SK-N-SH (cell line): ENCODE measurements at regions not wholly inside any gene's neighbourhood (a gene's known extent, or its start where the extent isn't known, plus 50 kb on each side); places are given as distances from the start of the nearest gene placed in this dataset.
A peak's percentile ranks its signal among the peaks of the same experiment; 100 is the strongest.

ENCODE experiments used
- CTCF ChIA-PET: fragments of 300-600, 350-600 bp; formaldehyde crosslinking; extraction: SDS; loops from one replicate; lab custom pipeline; 2021; lab: Yijun Ruan, JAX
- POLR2A ChIA-PET: fragments of 350-600 bp; sonication (Branson Sonifier 250); formaldehyde crosslinking; extraction: SDS; loops from one replicate; lab custom pipeline; 2020; ENCODE audit warnings: antibody characterized with exemption, inconsistent platforms; lab: Yijun Ruan, JAX
- DNase-seq: peaks from one replicate; pipeline ENCODE4 v3.0.0; 2012
- H2AFZ ChIP-seq: fragments of 200-600 bp; sonication (generic); 2 replicates; pipeline ENCODE4 v1.8.1; 2016; ENCODE audit warnings: antibody characterized with exemption, mild to moderate bottlenecking, low read depth
- H3F3A ChIP-seq: fragments of 200-600 bp; sonication (generic); replicated peaks from 2 replicates; pipeline ENCODE3; 2016; ENCODE audit warnings: antibody characterized with exemption, mild to moderate bottlenecking; ENCODE audit not compliant: insufficient read depth
- H3K27ac ChIP-seq, 2 experiments: fragments of 200-500 bp in 1 of 2; fragments of 200-600 bp in 1 of 2; sonication (Bioruptor generic) in 1 of 2; sonication (generic), shearing (Covaris generic) in 1 of 2; 2 replicates each; pipeline versions ENCODE4 v1.5.1 to v1.6.1; 2014 to 2016; ENCODE audit warnings: low read depth in 2 of 2, inconsistent platforms in 1 of 2, low read length in 1 of 2, mild to moderate bottlenecking in 1 of 2, mixed read lengths in 1 of 2
- H3K27me3 ChIP-seq: fragments of 200-600 bp; sonication (generic), shearing (Covaris generic); 2 replicates; pipeline ENCODE4 v1.6.1; 2016; ENCODE audit warnings: mixed run types; ENCODE audit not compliant: insufficient read depth
- H3K36me3 ChIP-seq, 2 experiments: fragments of 200-500 bp in 1 of 2; fragments of 200-600 bp in 1 of 2; sonication (Bioruptor generic) in 1 of 2; sonication (generic) in 1 of 2; replicated peaks in 1 of 2; 2 replicates each; pipeline versions ENCODE3 to v1.5.1; 2014 to 2016; ENCODE audit warnings: low read length in 1 of 2, mild to moderate bottlenecking in 1 of 2; ENCODE audit not compliant: insufficient read depth in 2 of 2, control insufficient read depth in 1 of 2
- H3K4me1 ChIP-seq, 2 experiments: fragments of 200-500 bp in 1 of 2; fragments of 200-600 bp in 1 of 2; sonication (Bioruptor generic) in 1 of 2; sonication (generic), shearing (Covaris generic) in 1 of 2; 2 replicates each; pipeline versions ENCODE4 v1.5.1 to v1.6.1; 2014 to 2016; ENCODE audit warnings: low read depth in 1 of 2, low read length in 1 of 2, mixed run types in 1 of 2; ENCODE audit not compliant: insufficient read depth in 2 of 2, control insufficient read depth in 1 of 2
- H3K4me2 ChIP-seq: fragments of 200-600 bp; sonication (generic), shearing (Covaris generic); 2 replicates; pipeline ENCODE4 v1.6.1; 2017; ENCODE audit warnings: mixed run types
- H3K4me3 ChIP-seq, 2 experiments: fragments of 200-500 bp in 1 of 2; fragments of 200-600 bp in 1 of 2; sonication (Bioruptor generic) in 1 of 2; sonication (generic), shearing (Covaris generic) in 1 of 2; 2 replicates each; pipeline versions ENCODE4 v1.5.1 to v1.8.1; 2014 to 2016; ENCODE audit warnings: low read depth in 2 of 2, inconsistent platforms in 1 of 2, low read length in 1 of 2, mild to moderate bottlenecking in 1 of 2, mixed read lengths in 1 of 2, moderate library complexity in 1 of 2
- H3K79me2 ChIP-seq: fragments of 200-600 bp; sonication (generic); 2 replicates; pipeline ENCODE4 v1.8.1; 2017; ENCODE audit warnings: mild to moderate bottlenecking; ENCODE audit not compliant: insufficient read depth
- H3K9ac ChIP-seq: fragments of 200-600 bp; sonication (generic); 2 replicates; pipeline ENCODE4 v1.6.1; 2017; ENCODE audit warnings: mixed run types
- H3K9me2 ChIP-seq: fragments of 200-600 bp; sonication (generic); 2 replicates; pipeline ENCODE4 v1.6.1; 2017; ENCODE audit warnings: mixed run types
- H3K9me3 ChIP-seq: fragments of 200-600 bp; sonication (generic); 2 replicates; pipeline ENCODE4 v1.6.1; 2017; ENCODE audit warnings: mixed run types, mild to moderate bottlenecking, moderate library complexity
- H4K20me1 ChIP-seq: fragments of 200-600 bp; sonication (generic); 2 replicates; pipeline ENCODE4 v1.6.1; 2017; ENCODE audit warnings: mild to moderate bottlenecking, mixed run types; ENCODE audit not compliant: insufficient read depth
- CHD2 ChIP-seq: fragments of 150-350 bp; IDR thresholded peaks from 2 replicates; pipeline ENCODE4 v1.6.1; 2018; ENCODE audit warnings: low read length; ENCODE audit not compliant: partially characterized antibody
- CTCF ChIP-seq: fragments of 200-600 bp; sonication (generic); IDR thresholded peaks from 2 replicates; pipeline ENCODE4 v1.6.1; 2017; ENCODE audit warnings: antibody characterized with exemption, mild to moderate bottlenecking, moderate library complexity
- ELF1 ChIP-seq: IDR thresholded peaks from 2 replicates; pipeline ENCODE4 v1.4.0; 2012
- EP300 ChIP-seq, 2 experiments: IDR thresholded peaks; 2 replicates each; pipeline versions ENCODE4 v1.4.0 to v1.6.1; 2012; ENCODE audit warnings: borderline replicate concordance in 1 of 2, low read depth in 1 of 2, low read length in 1 of 2
- EZH2phosphoT487 ChIP-seq: fragments of 200-600 bp; sonication (generic); IDR thresholded peaks from 2 replicates; pipeline ENCODE4 v1.6.1; 2017; ENCODE audit warnings: low read depth, mixed run types, mild to moderate bottlenecking, antibody characterized with exemption, moderate library complexity, borderline replicate concordance
- FOXJ3 ChIP-seq: sonication (generic); formaldehyde crosslinking; IDR thresholded peaks from 2 replicates; pipeline ENCODE4 v1.5.1; 2020; ENCODE audit warnings: mild to moderate bottlenecking, missing genetic modification reagents
- FOXM1 ChIP-seq: IDR thresholded peaks from 2 replicates; pipeline ENCODE4 v1.4.0; 2012; ENCODE audit warnings: low read depth, mild to moderate bottlenecking
- GABPA ChIP-seq: IDR thresholded peaks from 2 replicates; pipeline ENCODE4 v1.4.0; 2012; ENCODE audit warnings: low read depth, mild to moderate bottlenecking
- GATA2 ChIP-seq: sonication (generic); formaldehyde crosslinking; IDR thresholded peaks from 2 replicates; pipeline ENCODE4 v1.5.0; 2020; ENCODE audit warnings: mild to moderate bottlenecking, missing genetic modification reagents
- MEF2A ChIP-seq: IDR thresholded peaks from 2 replicates; pipeline ENCODE4 v1.4.0; 2012; ENCODE audit warnings: low read depth, borderline replicate concordance
- NFIC ChIP-seq: IDR thresholded peaks from 2 replicates; pipeline ENCODE4 v1.4.0; 2012; ENCODE audit warnings: borderline replicate concordance
- NRF1 ChIP-seq: IDR thresholded peaks from 2 replicates; pipeline ENCODE4 v1.6.1; 2012; ENCODE audit warnings: low read depth, mild to moderate bottlenecking, low read length
- PBX3 ChIP-seq: IDR thresholded peaks from 2 replicates; pipeline ENCODE4; 2012
- POLR2AphosphoS5 ChIP-seq: IDR thresholded peaks from 2 replicates; pipeline ENCODE4 v1.6.1; 2012; ENCODE audit warnings: low read depth, low read length
- RCOR1 ChIP-seq: fragments of 150-350 bp; IDR thresholded peaks from 2 replicates; pipeline ENCODE4 v1.6.1; 2017; ENCODE audit warnings: antibody characterized with exemption, low read length
- USF1 ChIP-seq: IDR thresholded peaks from 2 replicates; pipeline ENCODE4 v1.4.0; 2012; ENCODE audit warnings: low read depth, borderline replicate concordance
- ZBTB33 ChIP-seq: IDR thresholded peaks from 2 replicates; pipeline ENCODE4 v1.4.0; 2012; ENCODE audit warnings: low read depth, borderline replicate concordance
- WGBS: methylation state at CpG from one replicate; pipeline ENCODE4 v1.1.6; 2017; ENCODE audit warnings: low lambda C conversion rate; 5-methylcytosine and 5-hydroxymethylcytosine counted together
- TF ChIP-seq, protein P1 (sequence below): IDR thresholded peaks from 2 replicates; pipeline ENCODE4 v1.6.1; 2012; ENCODE audit warnings: mild to moderate bottlenecking, low read depth, low read length, moderate library complexity

- H3K9ac ChIP-seq = no peak overlapping the region
- DNase-seq = peak; percentile 10
- TF ChIP-seq FOXM1 (no peak), CHD2 (no peak), EZH2phosphoT487 (no peak), ELF1 (no peak), POLR2AphosphoS5 (no peak), FOXJ3 (CRISPR knock-in tag) (no peak), RCOR1 (no peak), GABPA (no peak), EP300 (IDR thresholded peaks at IDR 0.05; ENCODE audit: borderline replicate concordance in 1 of 2, low read depth in 1 of 2, low read length in 1 of 2) (no peak), NRF1 (no peak), CTCF (no peak), NFIC (no peak), MEF2A (no peak), USF1 (no peak)
- TF ChIP-seq, all 33 proteins: peak for 0
- 72% methylated on average over 9 of the region's 13 CpGs for WGBS
- Histone ChIP-seq H3K4me1 (no peaks in the 10 kb centered on the region; a peak in 1 of 4 replicates), H3K4me2 (no peak overlapping the region), H3K27me3 (no peaks in the 10 kb centered on the region), H4K20me1 (no peaks in the 10 kb centered on the region), H3K36me3 (no peaks in the 10 kb centered on the region), H3K9me2 (no peaks in the 10 kb centered on the region), H3K79me2 (no peaks in the 10 kb centered on the region), H3K4me3 (no peak overlapping the region), H3K27ac (no peak overlapping the region), H2AFZ (no peak overlapping the region), H3K9me3 (no peaks in the 10 kb centered on the region), H3F3A (no peaks in the 10 kb centered on the region)
- ChIA-PET CTCF (interaction anchor here (1.4 to 1.7 kb wide), 2 partner anchors 13 to 40 kb away, joined by 3 to 4 read pairs; no protein-coding TSS in a partner anchor), POLR2A (no interaction called here)
Measured at GRCh38 chr11:69869311-69869939, 50.2 kb upstream of the FGF3 start.

GRCh38 chr11:69870766-69871165, 51.5 kb upstream of the FGF3 start:
- WGBS = 63% methylated on average over 3 of the region's 3 CpGs
- H3K79me2 ChIP-seq = no peaks in the 10 kb centered on the region
- no peaks in the 10 kb centered on the region for H3K9me3 ChIP-seq
- H3K4me3 ChIP-seq = no peak overlapping the region
- no peaks in the 10 kb centered on the region for H4K20me1 ChIP-seq
- no peaks in the 10 kb centered on the region for H3K27me3 ChIP-seq
- H3K4me1 ChIP-seq = no peaks in the 10 kb centered on the region; a peak in 1 of 4 replicates
- H3K9ac ChIP-seq = no peak overlapping the region
- no peak overlapping the region for H2AFZ ChIP-seq
- no peaks in the 10 kb centered on the region for H3K36me3 ChIP-seq
- no peak overlapping the region for H3K4me2 ChIP-seq
- no peak overlapping the region for H3K27ac ChIP-seq
- no peaks in the 10 kb centered on the region for H3F3A ChIP-seq
- ChIA-PET POLR2A (no interaction called here), CTCF (interaction anchor here (1.1 to 1.7 kb wide), 2 partner anchors 18 to 39 kb away, joined by 4 read pairs; no protein-coding TSS in a partner anchor)
- DNase-seq = no peak
- H3K9me2 ChIP-seq = no peaks in the 10 kb centered on the region
- TF ChIP-seq, protein P1, sequence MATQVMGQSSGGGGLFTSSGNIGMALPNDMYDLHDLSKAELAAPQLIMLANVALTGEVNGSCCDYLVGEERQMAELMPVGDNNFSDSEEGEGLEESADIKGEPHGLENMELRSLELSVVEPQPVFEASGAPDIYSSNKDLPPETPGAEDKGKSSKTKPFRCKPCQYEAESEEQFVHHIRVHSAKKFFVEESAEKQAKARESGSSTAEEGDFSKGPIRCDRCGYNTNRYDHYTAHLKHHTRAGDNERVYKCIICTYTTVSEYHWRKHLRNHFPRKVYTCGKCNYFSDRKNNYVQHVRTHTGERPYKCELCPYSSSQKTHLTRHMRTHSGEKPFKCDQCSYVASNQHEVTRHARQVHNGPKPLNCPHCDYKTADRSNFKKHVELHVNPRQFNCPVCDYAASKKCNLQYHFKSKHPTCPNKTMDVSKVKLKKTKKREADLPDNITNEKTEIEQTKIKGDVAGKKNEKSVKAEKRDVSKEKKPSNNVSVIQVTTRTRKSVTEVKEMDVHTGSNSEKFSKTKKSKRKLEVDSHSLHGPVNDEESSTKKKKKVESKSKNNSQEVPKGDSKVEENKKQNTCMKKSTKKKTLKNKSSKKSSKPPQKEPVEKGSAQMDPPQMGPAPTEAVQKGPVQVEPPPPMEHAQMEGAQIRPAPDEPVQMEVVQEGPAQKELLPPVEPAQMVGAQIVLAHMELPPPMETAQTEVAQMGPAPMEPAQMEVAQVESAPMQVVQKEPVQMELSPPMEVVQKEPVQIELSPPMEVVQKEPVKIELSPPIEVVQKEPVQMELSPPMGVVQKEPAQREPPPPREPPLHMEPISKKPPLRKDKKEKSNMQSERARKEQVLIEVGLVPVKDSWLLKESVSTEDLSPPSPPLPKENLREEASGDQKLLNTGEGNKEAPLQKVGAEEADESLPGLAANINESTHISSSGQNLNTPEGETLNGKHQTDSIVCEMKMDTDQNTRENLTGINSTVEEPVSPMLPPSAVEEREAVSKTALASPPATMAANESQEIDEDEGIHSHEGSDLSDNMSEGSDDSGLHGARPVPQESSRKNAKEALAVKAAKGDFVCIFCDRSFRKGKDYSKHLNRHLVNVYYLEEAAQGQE = no peak
- TF ChIP-seq GATA2 (no peak), PBX3 (no peak), ZBTB33 (no peak), GABPA (no peak)
